ENCODE measurements at regions not wholly inside any gene's neighbourhood (a gene's known extent, or its start where the extent isn't known, plus 50 kb on each side); places are given as distances from the start of the nearest gene placed in this dataset.
A peak's percentile ranks its signal among the peaks of the same experiment; 100 is the strongest.

DNA sequence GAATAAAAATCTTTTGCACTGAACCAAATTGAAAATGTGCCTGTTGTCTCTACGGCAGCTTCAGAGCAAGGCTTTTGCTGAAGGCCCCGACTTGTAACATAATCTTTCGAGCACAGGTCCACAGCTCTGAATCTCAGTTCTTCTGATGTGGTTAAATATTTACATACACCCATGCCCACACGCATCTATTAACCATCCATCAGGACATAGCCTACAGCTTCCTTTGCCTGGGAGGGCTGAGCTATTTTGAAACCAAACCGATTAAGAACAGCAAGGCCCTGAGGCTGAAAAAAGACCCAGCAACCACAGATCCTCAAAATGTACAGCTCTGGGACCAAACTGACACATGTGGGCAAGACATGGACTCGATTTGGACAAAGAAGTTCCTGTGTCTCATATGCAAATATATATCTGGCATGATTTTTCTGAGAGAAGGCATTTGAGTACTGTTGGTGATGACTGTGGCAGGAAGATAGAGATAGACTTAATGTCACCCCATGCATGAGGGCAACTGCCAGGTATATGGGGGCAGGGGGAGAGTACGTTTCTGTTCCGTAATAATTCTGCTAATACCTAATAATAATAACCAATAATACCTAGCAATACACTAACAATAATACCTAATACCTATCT, 322.7 kb upstream of the PLET1 start:
- no peak for DNase-seq (ENCODE audit: low read depth)

DNA sequence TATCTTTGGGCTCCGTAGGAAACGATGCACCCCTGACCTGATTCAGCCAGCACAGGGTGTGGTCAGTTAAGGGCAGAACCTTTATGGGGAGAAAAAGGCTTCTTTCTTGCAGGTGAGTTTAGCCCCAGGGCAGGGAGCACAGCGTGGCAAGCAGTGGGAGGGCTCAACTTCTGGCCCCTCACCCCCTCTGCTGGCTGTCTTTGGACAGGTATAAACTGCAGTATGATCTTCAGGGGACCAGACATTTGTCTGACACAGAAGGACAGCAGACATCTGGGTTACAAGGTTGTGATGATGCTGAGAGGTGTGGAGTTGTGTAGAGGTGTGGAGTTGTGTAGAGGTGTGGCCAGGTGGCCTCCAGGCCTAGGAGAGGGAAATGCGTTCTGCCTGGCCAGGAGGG, 324.0 kb upstream of the PLET1 start:
- DNase-seq (ENCODE audit: low read depth) = no peak

- DNase-seq (ENCODE audit: low read depth) = no peak
Observed at GRCh38 chr11:112587664-112588063, 327.0 kb upstream of the PLET1 start.

DNA sequence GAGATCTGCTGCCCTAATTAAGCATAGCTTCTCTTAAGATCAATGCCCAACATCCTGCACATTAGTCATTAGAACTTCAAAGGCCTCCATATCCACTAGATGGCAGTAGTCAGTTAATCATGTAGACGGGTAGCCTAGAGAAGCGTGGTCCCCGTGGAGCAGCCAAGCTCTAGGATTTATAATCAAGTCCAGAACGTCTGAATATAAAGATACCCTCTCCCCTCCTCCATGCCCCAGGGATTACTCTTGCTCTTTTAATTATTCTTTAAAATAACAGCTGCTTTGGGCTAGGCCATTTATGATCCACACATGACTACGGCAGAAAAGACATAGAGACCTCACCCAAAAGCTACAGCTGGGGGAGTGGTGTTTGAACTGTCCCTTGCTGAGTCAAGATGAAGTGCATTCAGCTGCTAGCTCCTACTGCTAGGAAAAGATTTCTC, 327.6 kb upstream of the PLET1 start:
- DNase-seq (ENCODE audit: low read depth) = peak; percentile 86

- DNase-seq (ENCODE audit: low read depth) = no peak
Observed at GRCh38 chr11:112589155-112589554, 328.5 kb upstream of the PLET1 start.

DNA sequence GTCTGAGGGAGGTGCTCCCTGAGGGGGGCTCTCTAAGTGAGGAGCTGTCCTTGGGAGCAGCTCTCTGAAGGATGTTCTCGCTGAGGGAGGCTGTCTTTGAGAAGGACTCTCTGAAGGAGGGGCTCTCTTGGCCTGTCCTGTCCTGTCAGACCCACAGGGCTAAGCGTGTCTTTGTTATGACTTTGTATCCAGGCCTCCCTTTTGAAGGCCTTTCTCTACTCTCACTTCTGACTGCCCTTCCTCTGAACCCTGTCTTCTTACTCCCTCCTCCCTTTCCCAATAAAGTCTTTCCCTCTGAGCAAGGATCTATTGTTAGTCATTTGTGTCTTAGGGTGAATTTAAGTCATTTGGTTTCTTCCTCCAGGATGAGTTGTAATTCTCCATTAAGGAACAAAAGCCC, 330.1 kb upstream of the PLET1 start:
- DNase-seq (ENCODE audit: low read depth) = peak; percentile 49

GRCh38 chr11:112593440-112593839, 332.8 kb upstream of the PLET1 start:
- no peak for DNase-seq (ENCODE audit: low read depth)

DNA sequence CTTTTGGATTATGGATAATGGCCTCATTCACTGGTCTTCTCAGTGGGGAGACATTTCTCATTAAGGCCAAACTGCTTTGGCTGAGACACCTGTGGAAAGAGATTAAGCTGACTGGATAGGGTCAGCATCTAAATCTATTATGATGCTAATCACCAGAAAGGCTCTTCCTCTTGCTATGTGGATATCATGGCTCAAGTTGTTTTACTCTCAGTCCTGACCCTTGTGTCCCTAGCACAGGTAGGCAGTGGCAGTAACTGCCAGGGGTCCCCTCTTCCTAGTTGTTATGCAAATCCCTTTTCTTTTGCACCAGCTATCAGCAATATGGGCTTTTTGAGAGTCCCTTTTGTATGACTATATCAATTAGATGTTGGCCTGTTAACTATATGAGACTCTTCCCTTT, 335.7 kb upstream of the PLET1 start:
- DNase-seq (ENCODE audit: low read depth) = no peak

DNA sequence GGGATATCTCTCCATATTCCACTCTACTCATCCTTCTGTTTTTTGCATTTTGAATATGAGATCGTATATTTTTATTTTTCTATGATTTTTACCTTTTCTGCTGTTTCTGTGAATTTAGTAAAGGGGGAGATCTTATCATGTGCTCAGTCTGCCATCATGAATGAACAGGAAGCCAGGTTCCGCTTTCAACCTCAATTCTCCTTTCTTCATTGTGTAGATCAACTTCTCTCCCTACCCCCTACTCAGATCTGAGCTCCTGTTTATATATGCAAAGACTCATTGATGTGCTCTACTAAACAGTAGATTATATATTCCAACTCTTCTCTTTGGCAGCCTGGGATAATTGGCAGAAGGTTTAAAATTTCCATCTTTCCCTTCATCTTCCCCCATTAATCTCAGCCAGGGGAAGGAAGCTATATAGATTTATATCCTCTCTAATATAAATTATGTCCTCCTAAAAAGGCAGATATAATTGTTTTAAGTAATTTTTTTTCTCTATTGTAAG, 336.7 kb upstream of the PLET1 start:
- no peak for DNase-seq (ENCODE audit: low read depth)

- DNase-seq (ENCODE audit: low read depth) = no peak
Observed at GRCh38 chr11:112599265-112599664, 338.6 kb upstream of the PLET1 start.

- DNase-seq (ENCODE audit: low read depth) = no peak
Observed at GRCh38 chr11:112599856-112600533, 339.3 kb upstream of the PLET1 start.

GRCh38 chr11:112605093-112605666, 344.5 kb upstream of the PLET1 start:
- DNase-seq (ENCODE audit: low read depth) = peak; percentile 74

DNA sequence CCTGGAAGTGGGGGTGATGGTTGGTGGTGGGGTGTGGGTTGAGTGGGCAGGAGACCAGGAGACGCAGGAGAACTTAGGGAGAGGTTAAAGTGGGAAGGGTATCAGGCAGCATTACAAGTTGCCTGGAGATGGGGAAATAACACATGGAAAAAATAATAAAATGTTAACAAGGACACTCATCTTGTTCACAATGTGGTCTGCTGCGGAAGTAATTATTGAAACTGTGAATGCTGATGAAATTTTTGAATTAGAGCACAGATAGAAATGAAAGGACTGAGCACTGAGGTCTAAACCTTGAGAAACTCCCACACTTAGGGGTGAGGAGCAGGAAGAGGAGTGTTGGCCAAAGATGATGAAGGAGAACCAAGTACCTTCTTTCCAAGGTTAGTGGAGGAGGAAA, 346.0 kb upstream of the PLET1 start:
- no peak for DNase-seq (ENCODE audit: low read depth)

- DNase-seq (ENCODE audit: low read depth) = no peak
Observed at GRCh38 chr11:112608509-112608908, 347.8 kb upstream of the PLET1 start.

- peak; percentile 48 for DNase-seq (ENCODE audit: low read depth)
Observed at GRCh38 chr11:112610494-112610893, 349.8 kb upstream of the PLET1 start.

- peak; percentile 91 for DNase-seq (ENCODE audit: low read depth)
Observed at GRCh38 chr11:112610996-112611750, 350.0 kb upstream of the NCAM1 start.

GRCh38 chr11:112611771-112612170, 349.4 kb upstream of the NCAM1 start:
- DNase-seq (ENCODE audit: low read depth) = no peak

DNA sequence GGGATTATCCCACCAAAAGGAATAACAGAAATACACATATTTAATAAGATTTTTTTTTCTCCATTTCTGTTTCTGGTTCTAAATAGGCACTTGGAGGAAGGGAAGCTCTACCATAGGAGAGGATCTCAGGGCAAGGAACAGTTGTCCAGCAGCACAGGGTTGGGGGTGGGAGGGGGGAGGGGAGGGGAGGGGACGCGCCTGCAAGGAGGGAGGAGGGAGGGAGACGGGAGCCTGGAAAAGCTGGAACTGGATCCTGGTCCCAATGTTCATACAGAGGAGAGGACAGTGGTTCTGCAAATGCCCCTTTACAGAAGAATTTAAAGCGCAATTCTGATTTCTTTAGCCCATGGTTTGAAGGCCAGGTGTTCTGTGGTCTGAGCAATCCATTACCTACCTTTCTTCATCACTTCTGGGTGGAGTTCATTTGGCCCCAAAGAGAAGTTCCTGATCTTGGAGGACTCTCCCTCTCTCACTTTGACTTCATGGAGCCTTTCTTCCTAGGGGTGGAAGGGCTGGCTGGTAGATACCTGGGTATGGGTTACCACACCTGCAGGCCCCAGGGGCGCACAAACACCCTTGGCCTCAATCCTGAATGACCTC, 348.9 kb upstream of the NCAM1 start:
- peak; percentile 56 for DNase-seq (ENCODE audit: low read depth)

DNA sequence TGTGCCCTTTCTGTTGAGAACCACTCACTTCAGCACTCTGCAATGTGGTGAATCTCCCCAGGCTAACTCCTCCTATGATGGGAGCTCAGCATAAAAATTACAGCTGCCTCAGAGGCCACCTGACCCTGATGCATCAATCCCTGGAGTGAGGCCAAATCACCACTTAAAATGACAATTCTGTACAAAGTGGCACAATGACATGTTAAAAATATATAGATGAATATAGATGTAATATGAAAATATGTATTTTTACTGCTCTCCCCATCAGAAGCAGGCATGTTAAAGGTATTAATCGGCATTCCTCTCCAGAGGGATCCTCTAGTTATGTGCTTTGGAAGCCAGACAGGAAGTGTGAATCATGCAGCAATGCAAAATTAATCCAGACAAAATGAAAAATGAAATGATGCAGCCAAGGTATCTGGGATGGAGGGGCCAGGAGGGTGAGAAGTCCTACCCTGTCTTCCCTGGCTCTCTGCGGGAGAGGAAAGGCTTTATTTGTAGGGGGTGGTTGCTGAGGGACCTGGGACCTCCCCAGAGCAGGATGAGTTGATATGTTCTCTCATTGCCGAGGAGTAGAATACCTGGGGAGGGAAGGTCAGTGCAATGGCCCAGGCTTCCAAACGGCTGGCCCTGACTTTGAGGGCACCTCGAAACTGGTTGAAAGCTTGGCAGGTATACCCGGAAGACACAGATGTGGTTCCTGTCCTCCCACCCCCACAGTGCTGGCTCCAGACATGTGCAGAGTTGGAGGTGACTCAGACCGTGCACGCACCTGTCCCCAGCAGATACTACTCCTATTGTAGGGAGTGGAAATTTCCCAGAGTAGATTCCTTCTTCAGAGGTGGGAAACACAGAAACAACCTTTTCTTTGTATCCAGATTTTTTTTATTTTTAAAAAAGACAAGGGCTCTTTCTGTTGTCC, 347.9 kb upstream of the NCAM1 start:
- peak; percentile 91 for DNase-seq (ENCODE audit: low read depth)

DNA sequence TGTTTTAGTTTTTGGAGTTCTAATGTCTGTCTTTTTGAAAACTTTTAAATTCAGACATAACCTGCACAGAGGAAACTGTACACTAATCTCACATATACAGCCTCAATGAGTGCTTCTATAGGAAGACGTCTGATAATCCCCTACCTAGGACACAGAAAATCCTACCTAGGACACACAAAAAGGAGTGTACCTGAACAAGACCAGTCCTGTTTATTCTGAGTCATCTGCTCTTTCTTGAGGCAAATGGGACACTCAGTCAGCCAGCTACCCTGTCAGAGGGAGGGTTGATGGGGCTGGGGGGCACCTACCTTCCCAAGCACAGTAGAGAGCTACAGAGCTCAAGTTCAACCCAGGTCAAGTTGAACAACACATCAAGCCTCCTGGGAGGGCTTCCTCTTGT, 346.6 kb upstream of the NCAM1 start:
- no peak for DNase-seq (ENCODE audit: low read depth)

Data from HT1080 (cell line).